GM13977 (cell line): ENCODE measurements at regions not wholly inside any gene's neighbourhood (a gene's known extent, or its start where the extent isn't known, plus 50 kb on each side); places are given as distances from the start of the nearest gene placed in this dataset.

Source experiments
- DNase-seq: peaks from one replicate; pipeline ENCODE4 v3.0.0; 2012; ENCODE audit warnings: low spot score
- in situ Hi-C: fragments of 300-500 bp; cut with MboI; formaldehyde crosslinking; loops from one replicate; pipeline ENCODE4 v1.12.0; 2022; ENCODE audit warnings: low sequenced_read_pairs, low pct_unique_long_range_greater_than_20kb, mixed read lengths, inconsistent platforms; ENCODE audit not compliant: unreplicated experiment
- TF ChIP-seq, protein P1 (sequence below): IDR thresholded peaks from 2 replicates; pipeline ENCODE4 v1.5.1; 2012; ENCODE audit warnings: mild to moderate bottlenecking, control low read depth; ENCODE audit not compliant: insufficient read depth; ENCODE audit errors: extremely low read depth, missing control alignments

- no peak for DNase-seq
- in situ Hi-C loops = no loop called here
- TF ChIP-seq, protein P1, sequence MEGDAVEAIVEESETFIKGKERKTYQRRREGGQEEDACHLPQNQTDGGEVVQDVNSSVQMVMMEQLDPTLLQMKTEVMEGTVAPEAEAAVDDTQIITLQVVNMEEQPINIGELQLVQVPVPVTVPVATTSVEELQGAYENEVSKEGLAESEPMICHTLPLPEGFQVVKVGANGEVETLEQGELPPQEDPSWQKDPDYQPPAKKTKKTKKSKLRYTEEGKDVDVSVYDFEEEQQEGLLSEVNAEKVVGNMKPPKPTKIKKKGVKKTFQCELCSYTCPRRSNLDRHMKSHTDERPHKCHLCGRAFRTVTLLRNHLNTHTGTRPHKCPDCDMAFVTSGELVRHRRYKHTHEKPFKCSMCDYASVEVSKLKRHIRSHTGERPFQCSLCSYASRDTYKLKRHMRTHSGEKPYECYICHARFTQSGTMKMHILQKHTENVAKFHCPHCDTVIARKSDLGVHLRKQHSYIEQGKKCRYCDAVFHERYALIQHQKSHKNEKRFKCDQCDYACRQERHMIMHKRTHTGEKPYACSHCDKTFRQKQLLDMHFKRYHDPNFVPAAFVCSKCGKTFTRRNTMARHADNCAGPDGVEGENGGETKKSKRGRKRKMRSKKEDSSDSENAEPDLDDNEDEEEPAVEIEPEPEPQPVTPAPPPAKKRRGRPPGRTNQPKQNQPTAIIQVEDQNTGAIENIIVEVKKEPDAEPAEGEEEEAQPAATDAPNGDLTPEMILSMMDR = no peak
Observed at GRCh38 chr7:155360495-155361345, 63.0 kb downstream of the INSIG1 start.

- in situ Hi-C loops = no loop called here
- TF ChIP-seq, protein P1 = no peak
- DNase-seq = no peak
Observed at GRCh38 chr7:155361346-155361680, 63.6 kb downstream of the INSIG1 start.

DNA sequence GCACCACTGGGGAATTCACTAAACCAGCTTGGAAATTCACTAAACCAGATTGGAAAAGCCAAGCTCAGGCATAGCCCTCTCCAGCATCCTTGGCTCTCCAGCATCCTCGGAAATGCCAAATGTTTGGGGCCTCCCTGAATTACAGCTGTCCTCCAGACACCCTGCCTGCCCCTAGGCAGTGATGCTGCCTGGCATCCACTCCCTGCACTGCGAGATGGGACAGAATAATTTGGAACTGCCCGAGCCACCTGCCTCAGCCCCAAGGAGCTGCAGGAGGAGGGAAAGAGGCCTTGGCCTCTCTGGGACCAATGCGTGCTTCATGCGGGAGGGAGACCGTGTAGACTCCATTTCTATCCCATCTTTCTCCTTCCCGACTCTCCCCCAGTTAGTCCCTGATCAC is 64.3 kb downstream of the INSIG1 start:
- no peak for DNase-seq
- TF ChIP-seq, protein P1 = no peak
- in situ Hi-C loops = no loop called here

- DNase-seq = no peak
- TF ChIP-seq, protein P1 = no peak
- in situ Hi-C loops = no loop called here
Observed at GRCh38 chr7:155362380-155363145, 64.9 kb downstream of the INSIG1 start.

- TF ChIP-seq, protein P1 = no peak
- in situ Hi-C loops = no loop called here
- DNase-seq = no peak
Observed at GRCh38 chr7:155363146-155363539, 65.5 kb downstream of the INSIG1 start.

GRCh38 chr7:155363852-155364600 is 66.3 kb downstream of the INSIG1 start:
- no peak for DNase-seq
- in situ Hi-C loops = no loop called here
- TF ChIP-seq, protein P1 = no peak
